ENCODE measurements at regions not wholly inside any gene's neighbourhood (a gene's known extent, or its start where the extent isn't known, plus 50 kb on each side); places are given as distances from the start of the nearest gene placed in this dataset.

DNA sequence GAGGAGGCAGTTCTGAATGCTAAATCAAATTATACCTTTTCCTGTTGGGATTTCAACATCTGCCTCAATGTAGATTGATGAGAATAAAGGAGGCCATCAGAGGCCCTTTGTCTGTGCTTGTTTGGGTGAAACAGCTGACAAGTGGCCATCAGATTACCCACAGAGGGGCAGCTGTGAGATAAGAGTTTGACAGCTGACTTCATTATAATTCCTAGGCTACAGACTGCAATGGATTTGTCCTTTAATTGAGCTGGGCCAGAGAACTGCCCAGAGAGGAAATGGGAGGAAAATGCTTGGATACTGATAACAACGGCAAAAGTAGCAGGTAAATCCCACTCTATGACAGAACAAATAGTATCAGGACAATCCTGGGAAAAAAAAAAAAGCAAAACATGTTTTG lies 649.4 kb downstream of the HDGFL1 start:
- H3K27ac ChIP-seq (ENCODE audit: insufficient read length, low read depth, low read length) = no peak overlapping the region
- H4K5ac ChIP-seq (ENCODE audit: insufficient read length, low read depth, low read length) = no peak overlapping the region
- H2BK15ac ChIP-seq (ENCODE audit: low read depth, low read length) = no peak overlapping the region
- H3K79me2 ChIP-seq (ENCODE audit: insufficient read depth, low read length) = no peaks in the 10 kb centered on the region
- H3K4me1 ChIP-seq (ENCODE audit: insufficient read depth, low read length) = no peaks in the 10 kb centered on the region
- H3K23ac ChIP-seq (ENCODE audit: insufficient read length, low read depth, low read length) = no peak overlapping the region
- H3K27me3 ChIP-seq (ENCODE audit: insufficient read depth, low read length) = no peaks in the 10 kb centered on the region
- no peak overlapping the region for H3K4me2 ChIP-seq (ENCODE audit: insufficient read depth, insufficient read length, low read length)
- H2AFZ ChIP-seq (ENCODE audit: low read length) = no peak overlapping the region
- no peak overlapping the region for H2BK5ac ChIP-seq (ENCODE audit: insufficient read length, low read length)
- TF ChIP-seq, protein P1, sequence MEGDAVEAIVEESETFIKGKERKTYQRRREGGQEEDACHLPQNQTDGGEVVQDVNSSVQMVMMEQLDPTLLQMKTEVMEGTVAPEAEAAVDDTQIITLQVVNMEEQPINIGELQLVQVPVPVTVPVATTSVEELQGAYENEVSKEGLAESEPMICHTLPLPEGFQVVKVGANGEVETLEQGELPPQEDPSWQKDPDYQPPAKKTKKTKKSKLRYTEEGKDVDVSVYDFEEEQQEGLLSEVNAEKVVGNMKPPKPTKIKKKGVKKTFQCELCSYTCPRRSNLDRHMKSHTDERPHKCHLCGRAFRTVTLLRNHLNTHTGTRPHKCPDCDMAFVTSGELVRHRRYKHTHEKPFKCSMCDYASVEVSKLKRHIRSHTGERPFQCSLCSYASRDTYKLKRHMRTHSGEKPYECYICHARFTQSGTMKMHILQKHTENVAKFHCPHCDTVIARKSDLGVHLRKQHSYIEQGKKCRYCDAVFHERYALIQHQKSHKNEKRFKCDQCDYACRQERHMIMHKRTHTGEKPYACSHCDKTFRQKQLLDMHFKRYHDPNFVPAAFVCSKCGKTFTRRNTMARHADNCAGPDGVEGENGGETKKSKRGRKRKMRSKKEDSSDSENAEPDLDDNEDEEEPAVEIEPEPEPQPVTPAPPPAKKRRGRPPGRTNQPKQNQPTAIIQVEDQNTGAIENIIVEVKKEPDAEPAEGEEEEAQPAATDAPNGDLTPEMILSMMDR (conservative IDR thresholded peaks at IDR 0.05) = no peak
- no peak overlapping the region for H2BK120ac ChIP-seq (ENCODE audit: low read depth, low read length, poor library complexity, severe bottlenecking)
- Mint-ChIP-seq H3K36me3 (ENCODE audit: insufficient read depth in 1 of 3, low read depth in 3 of 3) (peaks cover 0 to 5% (median 0%) of the 10 kb centered on the region in 3 experiments; a peak in 1 of 7 replicates), H3K4me3 (no peak overlapping the region), H3K9me3 (peaks cover 0 to 4% of the 10 kb centered on the region in 2 experiments; a peak in 3 of 5 replicates), H3K27ac (no peak overlapping the region), H3K27me3 (ENCODE audit: low read depth) (no peaks in the 10 kb centered on the region), H3K4me1 (peaks cover 2 to 8% of the 10 kb centered on the region in 2 experiments; a peak in 3 of 4 replicates)
- peak; percentile 39 for DNase-seq
- H3T11ph ChIP-seq (ENCODE audit: low read length) = no peak overlapping the region
- no peaks in the 10 kb centered on the region for H3K9me3 ChIP-seq (ENCODE audit: control insufficient read depth, low read depth, low read length)
- H3K23me2 ChIP-seq (ENCODE audit: insufficient read length, low read depth, low read length, poor library complexity, severe bottlenecking) = no peaks in the 10 kb centered on the region
- no peak overlapping the region for H3K4ac ChIP-seq (ENCODE audit: low read depth, low read length)
- no peak overlapping the region for H2AK5ac ChIP-seq (ENCODE audit: insufficient read length, low read length)
- no peak overlapping the region for H3K14ac ChIP-seq (ENCODE audit: insufficient read depth, low read length)
- H3K9ac ChIP-seq (ENCODE audit: extremely low read depth, insufficient read length, low read length) = no peak overlapping the region
- no peak overlapping the region for H4K8ac ChIP-seq (replicated peaks; ENCODE audit: insufficient read length, low read depth, low read length)
- H3K18ac ChIP-seq (ENCODE audit: insufficient read length, low read depth, low read length) = no peak overlapping the region
- H2BK20ac ChIP-seq (ENCODE audit: low read depth, low read length, poor library complexity, severe bottlenecking) = no peak overlapping the region
- no peaks in the 10 kb centered on the region for H4K20me1 ChIP-seq (ENCODE audit: control insufficient read depth, insufficient read depth, insufficient read length)
- H3K56ac ChIP-seq (ENCODE audit: insufficient read length, low read depth, low read length) = no peak overlapping the region
- no peak overlapping the region for H2BK12ac ChIP-seq (ENCODE audit: insufficient read length, low read depth, low read length)
- no peak overlapping the region for H4K91ac ChIP-seq (ENCODE audit: insufficient read length, low read depth, low read length)
- WGBS (ENCODE audit: extremely low coverage, insufficient read length, low lambda C conversion rate) = no CpG with 5 or more reads among the region's 1 CpG
- no peaks in the 10 kb centered on the region for H3K79me1 ChIP-seq (ENCODE audit: insufficient read depth, low read depth, low read length, poor library complexity, severe bottlenecking)
